ENCODE measurements at regions not wholly inside any gene's neighbourhood (a gene's known extent, or its start where the extent isn't known, plus 50 kb on each side); places are given as distances from the start of the nearest gene placed in this dataset.
A peak's percentile ranks its signal among the peaks of the same experiment; 100 is the strongest.

GRCh38 chr2:195319112-195319460, 337.9 kb upstream of the SLC39A10 start:
- H3K9ac ChIP-seq (ENCODE audit: insufficient read depth, low read depth, low read length) = no peak overlapping the region
- no peaks in the 10 kb centered on the region for H3K9me3 ChIP-seq (ENCODE audit: low read length)
- in situ Hi-C loops (cut with HindIII; ENCODE audit: extremely low pct_ligation_motif_present, low pct_unique_long_range_greater_than_20kb) (loop anchor here (5.0 to 10.0 kb wide), 3 partner anchors 764 to 1624 kb away; no protein-coding TSS in a partner anchor), intact Hi-C loops (cut with micrococcal nuclease; ENCODE audit: unreplicated experiment) (loop anchor here (5.0 kb wide), 2 partner anchors 447 to 757 kb away; no protein-coding TSS in a partner anchor)
- no TSS peak for BruUV-seq (replicated peaks)
- peak; percentile 43; the same call in 1 of the 3 replicates for ATAC-seq
- no peak overlapping the region for H3K4me2 ChIP-seq (ENCODE audit: low read depth, low read length)
- no peak for DNase-seq (ENCODE audit: low spot score)
- H3K27me3 ChIP-seq (ENCODE audit: control insufficient read depth in 1 of 2, insufficient read depth in 2 of 2, low read length in 2 of 2) = no peaks in the 10 kb centered on the region; a peak in 1 of 5 replicates
- ChIA-PET CTCF (ENCODE audit: low intra/inter-chr PET ratio, low total read pairs) (interaction anchor here (0.9 to 1.5 kb wide), 5 partner anchors 759 to 1624 kb away, joined by 3 to 6 read pairs (median 5); no protein-coding TSS in a partner anchor), POLR2A (no interaction called here)
- H3K27ac ChIP-seq (ENCODE audit: extremely low read length, insufficient read depth, low read length) = no peak overlapping the region
- H3K4me3 ChIP-seq (replicated peaks in 1 of 3; ENCODE audit: insufficient read depth in 1 of 3, low read depth in 2 of 3, low read length in 3 of 3) = no peak overlapping the region
- H3K36me3 ChIP-seq (replicated peaks in 1 of 2; ENCODE audit: control insufficient read depth in 1 of 2, insufficient read depth in 2 of 2, low read length in 2 of 2) = no peaks in the 10 kb centered on the region
- WGBS (ENCODE audit: low lambda C conversion rate) = 9% methylated on average over 3 of the region's 3 CpGs
- no peaks in the 10 kb centered on the region for H4K20me1 ChIP-seq (ENCODE audit: insufficient read depth, low read length)
- H3K4me1 ChIP-seq (ENCODE audit: insufficient read depth, low read length) = no peaks in the 10 kb centered on the region
- H3K79me2 ChIP-seq (ENCODE audit: insufficient read depth, low read length) = no peaks in the 10 kb centered on the region
- FAIRE-seq = no peak
- TF ChIP-seq KDM3A (CRISPR knock-in tag; IDR thresholded peaks at IDR 0.05; ENCODE audit: low read depth) = no peak
- TF ChIP-seq HNF4A (CRISPR knock-in tag; IDR thresholded peaks at IDR 0.05) = no peak
- TF ChIP-seq KDM2A (CRISPR knock-in tag; IDR thresholded peaks at IDR 0.05; ENCODE audit: borderline replicate concordance, low read depth) = no peak
- no peak for TF ChIP-seq SATB2 (CRISPR knock-in tag; IDR thresholded peaks at IDR 0.05)
- TF ChIP-seq CAMTA2 (CRISPR knock-in tag; IDR thresholded peaks at IDR 0.05; ENCODE audit: borderline replicate concordance) = no peak
- no peak overlapping the region for H2AFZ ChIP-seq (ENCODE audit: low read length)

GRCh38 chr2:195318440-195319111, 338.4 kb upstream of the SLC39A10 start:
- Histone ChIP-seq H3K27me3 (ENCODE audit: control insufficient read depth in 1 of 2, insufficient read depth in 2 of 2, low read length in 2 of 2) (no peaks in the 10 kb centered on the region; a peak in 1 of 5 replicates), H3K4me3 (replicated peaks in 1 of 3; ENCODE audit: insufficient read depth in 1 of 3, low read depth in 2 of 3, low read length in 3 of 3) (no peak overlapping the region), H4K20me1 (ENCODE audit: insufficient read depth, low read length) (no peaks in the 10 kb centered on the region), H3K9me3 (ENCODE audit: low read length) (no peaks in the 10 kb centered on the region), H2AFZ (ENCODE audit: low read length) (no peak overlapping the region), H3K9ac (ENCODE audit: insufficient read depth, low read depth, low read length) (no peak overlapping the region), H3K36me3 (replicated peaks in 1 of 2; ENCODE audit: control insufficient read depth in 1 of 2, insufficient read depth in 2 of 2, low read length in 2 of 2) (no peaks in the 10 kb centered on the region), H3K4me2 (ENCODE audit: low read depth, low read length) (no peak overlapping the region), H3K27ac (ENCODE audit: extremely low read length, insufficient read depth, low read length) (no peak overlapping the region), H3K79me2 (ENCODE audit: insufficient read depth, low read length) (no peaks in the 10 kb centered on the region), H3K4me1 (ENCODE audit: insufficient read depth, low read length) (no peaks in the 10 kb centered on the region)
- ATAC-seq (peak; percentile 62), DNase-seq (ENCODE audit: low spot score) (peak; percentile 41), FAIRE-seq (peak; percentile 80)
- in situ Hi-C loops (cut with HindIII; ENCODE audit: extremely low pct_ligation_motif_present, low pct_unique_long_range_greater_than_20kb) = loop anchor here (5.0 to 10.0 kb wide), 3 partner anchors 764 to 1624 kb away; no protein-coding TSS in a partner anchor
- WGBS (ENCODE audit: low lambda C conversion rate) = 1% methylated on average over 2 of the region's 2 CpGs
- TF ChIP-seq ZNF737 (CRISPR knock-in tag; IDR thresholded peaks at IDR 0.05; ENCODE audit: borderline replicate concordance) (no peak), RAD21 (CRISPR knock-in tag; IDR thresholded peaks at IDR 0.05) (peak; percentile 67; the same call in 1 of the 2 replicates), ISL2 (CRISPR knock-in tag; IDR thresholded peaks at IDR 0.05) (no peak), CTCF (CRISPR knock-in tag; IDR thresholded peaks at IDR 0.05) (peak; percentile 72), PHB2 (IDR thresholded peaks at IDR 0.05; ENCODE audit: partially characterized antibody) (no peak), KAT7 (CRISPR knock-in tag; IDR thresholded peaks at IDR 0.05; ENCODE audit: borderline replicate concordance) (no peak), SMC3 (IDR thresholded peaks at IDR 0.05; ENCODE audit: low read length) (peak; percentile 72), BRD4 (CRISPR knock-in tag; IDR thresholded peaks at IDR 0.05) (no peak), KLF12 (CRISPR knock-in tag; IDR thresholded peaks at IDR 0.05; ENCODE audit: borderline replicate concordance) (no peak), STAG1 (CRISPR knock-in tag; IDR thresholded peaks at IDR 0.05) (peak; percentile 87)
- ChIA-PET POLR2A (no interaction called here), CTCF (ENCODE audit: low intra/inter-chr PET ratio, low total read pairs) (interaction anchor here (0.9 to 1.5 kb wide), 5 partner anchors 759 to 1623 kb away, joined by 3 to 6 read pairs (median 5); no protein-coding TSS in a partner anchor)
- intact Hi-C loops (cut with micrococcal nuclease; ENCODE audit: unreplicated experiment) = loop anchor here (1.0 to 5.0 kb wide), 4 partner anchors 446 to 1152 kb away; no protein-coding TSS in a partner anchor
- BruUV-seq (replicated peaks) = no TSS peak
